GM12878 (cell line): ENCODE measurements at regions not wholly inside any gene's neighbourhood (a gene's known extent, or its start where the extent isn't known, plus 50 kb on each side); places are given as distances from the start of the nearest gene placed in this dataset.

Experiments
- ATAC-seq: fragments of 200-7000 bp; cut with Tn5 transposase; 3 replicates; pipeline ENCODE4 v1.9.1; 2020; ENCODE audit warnings: mild to moderate bottlenecking, moderate library complexity
- BruUV-seq: library from RNA; stranded (reverse); fragments of 400-500 nt; replicated peaks from 2 replicates; lab custom pipeline; 2021; lab: Mats Ljungman, UMichigan
- CTCF ChIA-PET: fragments of 300-600 bp; sonication (Branson Sonifier 250); formaldehyde crosslinking; extraction: SDS; loops from one replicate; lab custom pipeline; 2021; ENCODE audit warnings: inconsistent platforms; lab: Yijun Ruan, JAX
- POLR2A ChIA-PET: fragments of 350-600 bp; formaldehyde crosslinking; extraction: SDS; loops from one replicate; lab custom pipeline; 2021; ENCODE audit warnings: inconsistent platforms; lab: Charles Lee
- RAD21 ChIA-PET: fragments of 300-600 bp; sonication (Branson Sonifier 250); formaldehyde crosslinking; loops from one replicate; lab custom pipeline; 2023; ENCODE audit warnings: antibody characterized with exemption; ENCODE audit not compliant: unreplicated experiment; lab: Charles Lee
- SMC1A ChIA-PET: fragments of 300-600 bp; sonication (Branson Sonifier 250); formaldehyde crosslinking; loops from one replicate; lab custom pipeline; 2023; ENCODE audit not compliant: unreplicated experiment, uncharacterized antibody; lab: Charles Lee
- DNase-seq: peaks from one replicate; pipeline ENCODE4 v3.0.0-alpha.2; 2011; ENCODE audit warnings: low read depth, low spot score
- FAIRE-seq: peaks from 3 replicates; lab custom pipeline; 2011; peaks lifted over from hg19 to GRCh38; lab: Jason Lieb, UNC
- H2AFZ ChIP-seq: 2 replicates; pipeline ENCODE4 v1.6.0; 2011; ENCODE audit warnings: low read depth, low read length, control low read depth; ENCODE audit not compliant: control insufficient read depth
- H3K27ac ChIP-seq: 2 replicates; pipeline ENCODE4 v1.5.1; 2011; ENCODE audit warnings: control low read depth; ENCODE audit not compliant: control insufficient read depth, insufficient read depth
- H3K27me3 ChIP-seq, 2 experiments: replicated peaks in 1 of 2; 2 replicates each; pipeline versions ENCODE4 v1.6.0 to v1.6.1; 2011; ENCODE audit warnings: low read length in 1 of 2; ENCODE audit not compliant: control insufficient read depth in 2 of 2, insufficient read depth in 2 of 2
- H3K36me3 ChIP-seq, 2 experiments: 2 replicates each; pipeline ENCODE4 v1.5.1; 2011; ENCODE audit warnings: low read length in 1 of 2; ENCODE audit not compliant: control insufficient read depth in 2 of 2, insufficient read depth in 2 of 2
- H3K4me1 ChIP-seq: 2 replicates; pipeline ENCODE4 v1.6.1; 2011; ENCODE audit warnings: mild to moderate bottlenecking, low read length, moderate library complexity, mixed read lengths; ENCODE audit not compliant: control insufficient read depth, insufficient read depth
- H3K4me2 ChIP-seq: 2 replicates; pipeline ENCODE4 v1.6.0; 2011; ENCODE audit warnings: control low read depth; ENCODE audit not compliant: control insufficient read depth, insufficient read depth
- H3K4me3 ChIP-seq: fragments of 200-600 bp; sonication (generic); 2 replicates; pipeline ENCODE4 v1.5.1; 2016
- H3K79me2 ChIP-seq: 2 replicates; pipeline ENCODE4 v1.6.0; 2011; ENCODE audit warnings: low read length; ENCODE audit not compliant: control insufficient read depth, insufficient read depth
- H3K9ac ChIP-seq: 2 replicates; pipeline ENCODE4 v1.8.0; 2011; ENCODE audit warnings: low read length, control low read depth, mixed read lengths; ENCODE audit not compliant: control insufficient read depth, insufficient read depth
- H3K9me3 ChIP-seq: replicated peaks from 3 replicates; pipeline ENCODE4 v1.5.1; 2011; ENCODE audit warnings: mild to moderate bottlenecking, low read length; ENCODE audit not compliant: control insufficient read depth, insufficient read depth
- H4K20me1 ChIP-seq: 2 replicates; pipeline ENCODE4 v1.6.0; 2011; ENCODE audit not compliant: control insufficient read depth, insufficient read depth
- ATF7 ChIP-seq: fragments of 450-650 bp; IDR thresholded peaks from 2 replicates; pipeline ENCODE4 v1.6.1; 2016; ENCODE audit warnings: low read depth, mild to moderate bottlenecking
- BHLHE40 ChIP-seq, 2 experiments: fragments of 450-650 bp in 1 of 2; IDR thresholded peaks; 2 replicates each; pipeline ENCODE4 v1.6.1; 2011 to 2017; ENCODE audit warnings: low read depth in 2 of 2, borderline replicate concordance in 1 of 2, improper control_type of control experiment in 1 of 2, low read length in 1 of 2, mild to moderate bottlenecking in 1 of 2
- CBX3 ChIP-seq: fragments of 200-600 bp; sonication (generic); IDR thresholded peaks from 2 replicates; pipeline ENCODE4 v1.6.1; 2016; ENCODE audit warnings: low read depth, borderline replicate concordance
- CHD2 ChIP-seq: IDR thresholded peaks from 2 replicates; pipeline ENCODE4 v1.6.1; 2011; ENCODE audit warnings: low read depth, low read length, improper control_type of control experiment, borderline replicate concordance
- IKZF2 ChIP-seq, 2 experiments: fragments of 450-650 bp; IDR thresholded peaks; 2 replicates each; pipeline ENCODE4 v1.6.1; 2017; ENCODE audit warnings: mild to moderate bottlenecking in 2 of 2, moderate library complexity in 2 of 2
- KLF5 ChIP-seq: fragments of 450-650 bp; IDR thresholded peaks from 2 replicates; pipeline ENCODE4 v1.6.1; 2014; ENCODE audit warnings: mild to moderate bottlenecking; ENCODE audit not compliant: partially characterized antibody
- NR2C1 ChIP-seq: fragments of 450-650 bp; IDR thresholded peaks from 2 replicates; pipeline ENCODE4 v1.6.1; 2017; ENCODE audit warnings: antibody characterized with exemption, mild to moderate bottlenecking, moderate library complexity
- PAX5 ChIP-seq: IDR thresholded peaks from 2 replicates; pipeline ENCODE4 v1.6.1; 2011; ENCODE audit warnings: low read depth, low read length, borderline replicate concordance
- POLR2AphosphoS2 ChIP-seq: IDR thresholded peaks from 2 replicates; pipeline ENCODE4 v1.6.1; 2011; ENCODE audit warnings: low read depth, mild to moderate bottlenecking, low read length, improper control_type of control experiment, moderate library complexity
- POLR2AphosphoS5 ChIP-seq: IDR thresholded peaks from 2 replicates; pipeline ENCODE4 v1.6.1; 2011; ENCODE audit warnings: mild to moderate bottlenecking, low read length, inconsistent platforms
- POU2F2 ChIP-seq: IDR thresholded peaks from 3 replicates; pipeline ENCODE4 v1.6.1; 2011; ENCODE audit warnings: low read depth, mild to moderate bottlenecking, low read length, borderline replicate concordance
- SIN3A ChIP-seq: IDR thresholded peaks from 2 replicates; pipeline ENCODE4 v1.6.1; 2012; ENCODE audit warnings: low read depth, low read length, improper control_type of control experiment
- SUPT20H ChIP-seq: IDR thresholded peaks from 2 replicates; pipeline ENCODE4 v1.6.1; 2011; ENCODE audit warnings: low read depth, mild to moderate bottlenecking, low read length, moderate library complexity, borderline replicate concordance; ENCODE audit not compliant: control insufficient read depth
- TAF1 ChIP-seq: IDR thresholded peaks from 2 replicates; pipeline ENCODE4 v1.6.1; 2011; ENCODE audit warnings: mild to moderate bottlenecking, low read depth, low read length, borderline replicate concordance
- TCF3 ChIP-seq: IDR thresholded peaks from 2 replicates; pipeline ENCODE4 v1.6.1; 2012; ENCODE audit warnings: low read depth, mild to moderate bottlenecking, low read length, borderline replicate concordance; ENCODE audit not compliant: insufficient read depth
- WGBS: methylation state at CpG from one replicate; pipeline ENCODE4 v1.1.6; 2016; ENCODE audit warnings: low lambda C conversion rate; ENCODE audit not compliant: insufficient replicate concordance, insufficient coverage; ENCODE audit errors: missing lambda C conversion rate; 5-methylcytosine and 5-hydroxymethylcytosine counted together
- in situ Hi-C: fragments of 300-500 bp; cut with MboI; formaldehyde crosslinking; loops from 9 replicates; pipeline ENCODE4 v1.14.3; 2018; ENCODE audit warnings: mixed read lengths
- intact Hi-C: fragments of 100-400 bp; cut with micrococcal nuclease; formaldehyde crosslinking; loops from one replicate; pipeline ENCODE4 v1.14.2; 2022; ENCODE audit not compliant: unreplicated experiment
- TF ChIP-seq, protein P1 (sequence below): fragments of 450-650 bp; formaldehyde crosslinking; IDR thresholded peaks from 2 replicates; pipeline ENCODE4 v1.4.0; 2020; ENCODE audit warnings: mild to moderate bottlenecking, moderate library complexity
- TF ChIP-seq, protein P2 (sequence below): IDR thresholded peaks from 2 replicates; pipeline ENCODE4 v1.6.1; 2011; ENCODE audit warnings: low read depth, mild to moderate bottlenecking, low read length, moderate library complexity, borderline replicate concordance; ENCODE audit errors: extremely low read depth

DNA sequence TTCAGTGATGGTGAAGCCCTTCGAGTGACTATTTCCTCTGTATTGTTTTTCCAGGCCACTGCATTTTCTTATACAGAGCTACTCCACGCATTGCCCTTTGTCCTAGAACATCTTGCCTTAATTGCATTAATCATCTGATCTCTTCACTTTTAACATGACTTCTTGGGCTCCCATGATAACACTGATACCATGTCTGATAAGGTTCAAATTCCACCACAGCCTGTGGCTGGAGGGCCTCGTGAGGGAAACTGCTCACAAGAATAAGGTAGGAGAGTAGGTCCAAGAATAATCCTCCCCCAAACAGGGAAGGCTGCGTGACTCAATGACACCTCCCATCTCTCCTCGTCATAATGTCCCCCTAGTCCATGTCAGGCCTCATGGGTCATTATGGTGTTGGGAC is 165.5 kb upstream of the ECI2 start:
- FAIRE-seq, result no peak

DNA sequence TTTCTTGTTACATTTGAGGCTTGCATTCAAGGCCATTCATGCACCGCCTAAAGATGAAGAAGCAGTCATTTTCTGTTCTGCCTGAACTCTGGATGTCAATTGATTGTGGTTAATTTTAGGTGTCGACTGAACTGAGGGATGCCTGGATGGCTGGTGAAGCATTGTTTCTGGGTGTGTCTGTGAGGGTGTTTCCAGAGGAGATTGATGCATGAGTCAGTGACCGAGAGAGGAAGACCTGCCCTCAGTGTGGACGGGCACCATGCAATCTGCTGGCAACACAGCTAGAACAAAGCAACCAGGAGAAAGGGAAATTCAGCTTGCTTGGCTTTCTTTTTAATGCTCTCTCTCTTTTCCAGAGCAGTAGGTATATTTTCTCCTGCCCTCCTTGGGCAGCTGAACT is 164.1 kb upstream of the ECI2 start:
- intact Hi-C loops (no loop called here), in situ Hi-C loops (no loop called here)
- Histone ChIP-seq H3K4me3 (no peak overlapping the region), H3K9ac (no peak overlapping the region), H3K4me1 (no peaks in the 10 kb centered on the region), H3K9me3 (no peaks in the 10 kb centered on the region; the same call in 2 of the 3 replicates), H2AFZ (no peak overlapping the region), H3K4me2 (no peak overlapping the region), H4K20me1 (no peaks in the 10 kb centered on the region), H3K27me3 (no peaks in the 10 kb centered on the region; a peak in 1 of 4 replicates), H3K27ac (no peak overlapping the region), H3K36me3 (no peaks in the 10 kb centered on the region), H3K79me2 (no peaks in the 10 kb centered on the region)
- DNase-seq (no peak), FAIRE-seq (no peak), ATAC-seq (no peak)
- RAD21 ChIA-PET, result no interaction called here
- POLR2A ChIA-PET, result interaction anchor here (0.6 kb wide), 1 partner anchor 25 kb away, joined by 3 read pairs; no protein-coding TSS in a partner anchor
- BruUV-seq, result no TSS peak
- WGBS, result 14% methylated on average over 4 of the region's 4 CpGs
- CTCF ChIA-PET, result no interaction called here
- SMC1A ChIA-PET, result no interaction called here
- TF ChIP-seq POLR2AphosphoS5 (no peak), TCF3 (no peak), CHD2 (no peak), SUPT20H (no peak), BHLHE40 (IDR thresholded peaks at IDR 0.05; ENCODE audit: borderline replicate concordance in 1 of 2, low read depth in 2 of 2, low read length in 1 of 2) (no peak), NR2C1 (no peak), CBX3 (no peak)
- TF ChIP-seq, protein P1, sequence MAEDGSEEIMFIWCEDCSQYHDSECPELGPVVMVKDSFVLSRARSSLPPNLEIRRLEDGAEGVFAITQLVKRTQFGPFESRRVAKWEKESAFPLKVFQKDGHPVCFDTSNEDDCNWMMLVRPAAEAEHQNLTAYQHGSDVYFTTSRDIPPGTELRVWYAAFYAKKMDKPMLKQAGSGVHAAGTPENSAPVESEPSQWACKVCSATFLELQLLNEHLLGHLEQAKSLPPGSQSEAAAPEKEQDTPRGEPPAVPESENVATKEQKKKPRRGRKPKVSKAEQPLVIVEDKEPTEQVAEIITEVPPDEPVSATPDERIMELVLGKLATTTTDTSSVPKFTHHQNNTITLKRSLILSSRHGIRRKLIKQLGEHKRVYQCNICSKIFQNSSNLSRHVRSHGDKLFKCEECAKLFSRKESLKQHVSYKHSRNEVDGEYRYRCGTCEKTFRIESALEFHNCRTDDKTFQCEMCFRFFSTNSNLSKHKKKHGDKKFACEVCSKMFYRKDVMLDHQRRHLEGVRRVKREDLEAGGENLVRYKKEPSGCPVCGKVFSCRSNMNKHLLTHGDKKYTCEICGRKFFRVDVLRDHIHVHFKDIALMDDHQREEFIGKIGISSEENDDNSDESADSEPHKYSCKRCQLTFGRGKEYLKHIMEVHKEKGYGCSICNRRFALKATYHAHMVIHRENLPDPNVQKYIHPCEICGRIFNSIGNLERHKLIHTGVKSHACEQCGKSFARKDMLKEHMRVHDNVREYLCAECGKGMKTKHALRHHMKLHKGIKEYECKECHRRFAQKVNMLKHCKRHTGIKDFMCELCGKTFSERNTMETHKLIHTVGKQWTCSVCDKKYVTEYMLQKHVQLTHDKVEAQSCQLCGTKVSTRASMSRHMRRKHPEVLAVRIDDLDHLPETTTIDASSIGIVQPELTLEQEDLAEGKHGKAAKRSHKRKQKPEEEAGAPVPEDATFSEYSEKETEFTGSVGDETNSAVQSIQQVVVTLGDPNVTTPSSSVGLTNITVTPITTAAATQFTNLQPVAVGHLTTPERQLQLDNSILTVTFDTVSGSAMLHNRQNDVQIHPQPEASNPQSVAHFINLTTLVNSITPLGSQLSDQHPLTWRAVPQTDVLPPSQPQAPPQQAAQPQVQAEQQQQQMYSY (CRISPR knock-in tag), result no peak

More for the DNA sequence above, 165.5 kb upstream of the ECI2 start:
- Histone ChIP-seq H3K27ac (no peak overlapping the region), H3K27me3 (no peaks in the 10 kb centered on the region), H3K4me1 (no peaks in the 10 kb centered on the region), H4K20me1 (no peaks in the 10 kb centered on the region), H3K4me3 (no peak overlapping the region), H3K4me2 (no peak overlapping the region), H2AFZ (no peak overlapping the region), H3K9me3 (no peaks in the 10 kb centered on the region; the same call in 2 of the 3 replicates), H3K9ac (no peak overlapping the region), H3K36me3 (no peaks in the 10 kb centered on the region), H3K79me2 (no peaks in the 10 kb centered on the region)
- no peak for DNase-seq
- TF ChIP-seq SIN3A (no peak), IKZF2 (IDR thresholded peaks at IDR 0.05) (no peak), POLR2AphosphoS2 (no peak), KLF5 (no peak), ATF7 (no peak), TAF1 (no peak), PAX5 (no peak), POU2F2 (no peak), SUPT20H (no peak)
- TF ChIP-seq, protein P2, sequence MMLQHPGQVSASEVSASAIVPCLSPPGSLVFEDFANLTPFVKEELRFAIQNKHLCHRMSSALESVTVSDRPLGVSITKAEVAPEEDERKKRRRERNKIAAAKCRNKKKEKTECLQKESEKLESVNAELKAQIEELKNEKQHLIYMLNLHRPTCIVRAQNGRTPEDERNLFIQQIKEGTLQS, result no peak
- CTCF ChIA-PET, result no interaction called here
- 49% methylated on average over 5 of the region's 5 CpGs for WGBS
- RAD21 ChIA-PET, result no interaction called here
- SMC1A ChIA-PET, result no interaction called here
- in situ Hi-C loops (no loop called here), intact Hi-C loops (no loop called here)
- no peak for ATAC-seq
- BruUV-seq, result no TSS peak
- POLR2A ChIA-PET, result no interaction called here
